Pons (tissue), 1 donor: ENCODE measurements at regions not wholly inside any gene's neighbourhood (a gene's known extent, or its start where the extent isn't known, plus 50 kb on each side); places are given as distances from the start of the nearest gene placed in this dataset.

Source experiments
- DNase-seq: peaks from one replicate; pipeline ENCODE4 v3.0.0-alpha.2; 2016; ENCODE audit warnings: low spot score

GRCh38 chr2:221342388-221342787, 229.7 kb downstream of the EPHA4 start:
- no peak for DNase-seq

- DNase-seq = no peak
These were observed 228.6 kb downstream of the EPHA4 start for GRCh38 chr2:221343524-221343923.

DNA sequence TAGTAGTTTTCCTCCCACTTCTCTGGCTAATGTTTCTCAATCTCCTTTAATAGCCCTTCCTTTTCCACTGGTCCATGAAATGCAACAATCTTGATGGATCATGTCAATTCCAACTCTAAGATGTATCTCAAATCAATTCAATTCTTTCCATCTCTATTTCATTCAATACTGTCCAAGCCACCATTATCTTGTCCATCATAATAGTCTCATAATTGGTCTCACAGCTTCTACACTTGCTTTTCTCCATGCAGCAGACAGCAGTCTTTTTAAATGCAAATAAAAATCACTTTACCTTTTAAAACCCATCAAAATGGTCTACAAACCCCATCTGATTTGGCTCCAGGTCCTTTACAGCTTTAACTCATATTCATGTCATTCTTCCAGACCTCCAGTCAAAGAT, 226.6 kb downstream of the EPHA4 start:
- no peak for DNase-seq

GRCh38 chr2:221346411-221346810, 225.7 kb downstream of the EPHA4 start:
- no peak for DNase-seq

- DNase-seq = no peak
These were observed 224.6 kb downstream of the EPHA4 start for GRCh38 chr2:221347471-221347870.

DNA sequence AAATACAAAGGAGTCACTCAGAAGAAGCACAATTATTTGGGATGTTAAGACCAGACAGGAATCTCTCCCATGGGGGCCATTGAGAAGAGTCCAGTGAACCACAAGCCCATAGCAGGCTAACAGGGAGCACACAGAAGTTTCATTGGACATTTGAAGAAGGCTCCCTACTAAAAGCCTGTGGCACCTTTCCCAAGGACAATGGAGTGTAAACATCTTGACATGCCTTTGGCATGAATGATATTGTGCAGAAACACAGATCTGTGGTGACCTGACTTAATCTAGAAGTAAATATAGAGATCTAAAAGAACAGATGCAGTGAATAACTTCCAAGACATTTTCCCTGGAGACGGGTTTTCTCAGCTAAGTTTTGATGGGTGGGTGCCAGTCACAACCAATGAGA, 221.5 kb downstream of the EPHA4 start:
- no peak for DNase-seq

GRCh38 chr2:221353201-221353600, 218.9 kb downstream of the EPHA4 start:
- DNase-seq = no peak

GRCh38 chr2:221360312-221360711, 211.8 kb downstream of the EPHA4 start:
- DNase-seq = no peak

- DNase-seq = no peak
These were observed 211.4 kb downstream of the EPHA4 start for GRCh38 chr2:221360742-221361141.

DNA sequence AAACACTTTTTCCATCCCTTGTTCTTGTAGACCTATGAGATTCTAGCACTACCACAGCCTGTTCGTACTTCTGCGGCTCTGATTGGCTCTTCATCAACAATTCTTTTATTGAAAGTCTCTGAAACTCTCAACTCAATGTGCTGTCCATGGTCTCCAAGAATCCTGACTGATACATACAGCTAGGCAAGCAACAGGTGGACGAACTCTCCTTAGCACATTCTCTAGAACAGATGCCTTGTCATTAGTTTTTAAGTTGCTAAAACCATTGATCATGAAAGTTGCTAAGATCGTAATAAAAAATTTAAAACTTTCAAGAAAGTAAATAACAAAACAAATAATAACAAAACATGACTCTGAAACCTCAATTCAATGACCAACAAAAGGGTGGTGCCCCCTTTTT, 210.5 kb downstream of the EPHA4 start:
- no peak for DNase-seq

DNA sequence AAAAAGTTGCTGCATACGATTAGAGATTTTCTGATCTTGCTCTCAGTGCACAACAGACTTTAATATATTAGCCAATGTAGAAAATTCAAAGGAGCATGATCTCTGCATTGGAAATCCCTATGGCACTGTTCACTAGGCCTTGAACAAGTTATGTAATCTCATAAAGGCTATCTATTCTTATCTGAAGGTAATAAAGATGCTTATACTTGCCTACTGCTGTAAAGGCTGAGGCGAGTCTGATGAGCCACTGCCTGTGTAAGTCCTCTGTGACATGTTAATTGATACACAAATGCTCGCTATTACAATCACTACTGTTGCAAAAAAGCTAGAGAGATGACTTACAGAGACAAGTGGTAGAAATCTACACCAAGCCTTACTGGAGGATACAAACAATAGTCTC, 207.4 kb downstream of the EPHA4 start:
- DNase-seq = no peak
